GM19468 (cell line): ENCODE measurements at regions not wholly inside any gene's neighbourhood (a gene's known extent, or its start where the extent isn't known, plus 50 kb on each side); places are given as distances from the start of the nearest gene placed in this dataset.

Experiments
- ATAC-seq: cut with Tn5 transposase; IDR thresholded peaks from one replicate; pipeline ENCODE4 v1.9.1; 2021; ENCODE audit warnings: mild to moderate bottlenecking, moderate library complexity, moderate number of reproducible peaks; ENCODE audit not compliant: unreplicated experiment; ENCODE audit errors: extremely low read depth

GRCh38 chr12:96131230-96131788, 62.9 kb upstream of the ELK3 start:
- no peak for ATAC-seq

GRCh38 chr12:96132819-96133218, 61.4 kb upstream of the ELK3 start:
- no peak for ATAC-seq

GRCh38 chr12:96134200-96134599, 60.0 kb upstream of the ELK3 start:
- ATAC-seq = no peak

- no peak for ATAC-seq
Observed at GRCh38 chr12:96136161-96136560, 58.0 kb upstream of the ELK3 start.

GRCh38 chr12:96136725-96137378, 57.3 kb upstream of the ELK3 start:
- no peak for ATAC-seq

- no peak for ATAC-seq
Observed at GRCh38 chr12:96140174-96140573, 54.0 kb upstream of the ELK3 start.

GRCh38 chr12:96141216-96141912, 52.8 kb upstream of the ELK3 start:
- no peak for ATAC-seq

- ATAC-seq = no peak
Observed at GRCh38 chr12:96143392-96143791, 50.8 kb upstream of the ELK3 start.

GRCh38 chr12:96143827-96144565, 50.2 kb upstream of the ELK3 start:
- ATAC-seq = no peak
